ENCODE measurements at regions not wholly inside any gene's neighbourhood (a gene's known extent, or its start where the extent isn't known, plus 50 kb on each side); places are given as distances from the start of the nearest gene placed in this dataset.
"Not testable (repeated sequence)": the region's sequence is repeated elsewhere in the genome, so short reads cannot be mapped to it uniquely, and the experiment has no call there.

- CTCF ChIA-PET; POLR2A ChIA-PET; DNase-seq (ENCODE audit: low read depth, low spot score); H3K27me3 ChIP-seq (ENCODE audit: control insufficient read depth, insufficient read depth, low read length); H3K9me3 ChIP-seq (ENCODE audit: control insufficient read depth, insufficient read depth, low read depth, low read length); H3K4me1 ChIP-seq (ENCODE audit: control insufficient read depth, insufficient read depth, low read length); BruUV-seq (replicated peaks); intact Hi-C loops (cut with micrococcal nuclease; ENCODE audit: unreplicated experiment); in situ Hi-C loops (cut with HindIII; ENCODE audit: low pct_unique_long_range_greater_than_20kb, low sequenced_read_pairs); H3K36me3 ChIP-seq (ENCODE audit: control insufficient read depth, insufficient read depth, low read length); H3K27ac ChIP-seq (ENCODE audit: low read length); ATAC-seq; H3K4me3 ChIP-seq (ENCODE audit: low read depth in 2 of 2, low read length in 2 of 2): not testable (repeated sequence)
Measured at GRCh38 chr4:87919304-87919703, 56.2 kb upstream of the SPP1 start.

GRCh38 chr4:87919941-87920340 is 55.6 kb upstream of the SPP1 start:
- ChIA-PET POLR2A (no interaction called here), CTCF (no interaction called here)
- ATAC-seq, result no peak
- TF ChIP-seq SIN3A (IDR thresholded peaks at IDR 0.05; ENCODE audit: borderline replicate concordance, insufficient read depth, low read depth, low read length) (no peak), CTCF (IDR thresholded peaks at IDR 0.05) (no peak), TCF7L2 (IDR thresholded peaks at IDR 0.05; ENCODE audit: low read depth, low read length) (no peak), POLR2AphosphoS5 (IDR thresholded peaks at IDR 0.05; ENCODE audit: low read depth, low read length) (no peak)
- TF ChIP-seq, protein P1, sequence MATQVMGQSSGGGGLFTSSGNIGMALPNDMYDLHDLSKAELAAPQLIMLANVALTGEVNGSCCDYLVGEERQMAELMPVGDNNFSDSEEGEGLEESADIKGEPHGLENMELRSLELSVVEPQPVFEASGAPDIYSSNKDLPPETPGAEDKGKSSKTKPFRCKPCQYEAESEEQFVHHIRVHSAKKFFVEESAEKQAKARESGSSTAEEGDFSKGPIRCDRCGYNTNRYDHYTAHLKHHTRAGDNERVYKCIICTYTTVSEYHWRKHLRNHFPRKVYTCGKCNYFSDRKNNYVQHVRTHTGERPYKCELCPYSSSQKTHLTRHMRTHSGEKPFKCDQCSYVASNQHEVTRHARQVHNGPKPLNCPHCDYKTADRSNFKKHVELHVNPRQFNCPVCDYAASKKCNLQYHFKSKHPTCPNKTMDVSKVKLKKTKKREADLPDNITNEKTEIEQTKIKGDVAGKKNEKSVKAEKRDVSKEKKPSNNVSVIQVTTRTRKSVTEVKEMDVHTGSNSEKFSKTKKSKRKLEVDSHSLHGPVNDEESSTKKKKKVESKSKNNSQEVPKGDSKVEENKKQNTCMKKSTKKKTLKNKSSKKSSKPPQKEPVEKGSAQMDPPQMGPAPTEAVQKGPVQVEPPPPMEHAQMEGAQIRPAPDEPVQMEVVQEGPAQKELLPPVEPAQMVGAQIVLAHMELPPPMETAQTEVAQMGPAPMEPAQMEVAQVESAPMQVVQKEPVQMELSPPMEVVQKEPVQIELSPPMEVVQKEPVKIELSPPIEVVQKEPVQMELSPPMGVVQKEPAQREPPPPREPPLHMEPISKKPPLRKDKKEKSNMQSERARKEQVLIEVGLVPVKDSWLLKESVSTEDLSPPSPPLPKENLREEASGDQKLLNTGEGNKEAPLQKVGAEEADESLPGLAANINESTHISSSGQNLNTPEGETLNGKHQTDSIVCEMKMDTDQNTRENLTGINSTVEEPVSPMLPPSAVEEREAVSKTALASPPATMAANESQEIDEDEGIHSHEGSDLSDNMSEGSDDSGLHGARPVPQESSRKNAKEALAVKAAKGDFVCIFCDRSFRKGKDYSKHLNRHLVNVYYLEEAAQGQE (IDR thresholded peaks at IDR 0.05; ENCODE audit: insufficient read depth in 1 of 2, low read depth in 2 of 2, low read length in 1 of 2), result no peak
- Histone ChIP-seq H3K9me3 (ENCODE audit: control insufficient read depth, insufficient read depth, low read depth, low read length) (no peaks in the 10 kb centered on the region), H3K27me3 (ENCODE audit: control insufficient read depth, insufficient read depth, low read length) (no peaks in the 10 kb centered on the region), H3K4me3 (ENCODE audit: low read depth in 2 of 2, low read length in 2 of 2) (no peak overlapping the region), H3K27ac (ENCODE audit: low read length) (no peak overlapping the region), H3K4me1 (ENCODE audit: control insufficient read depth, insufficient read depth, low read length) (no peaks in the 10 kb centered on the region), H3K36me3 (ENCODE audit: control insufficient read depth, insufficient read depth, low read length) (no peaks in the 10 kb centered on the region)
- no peak for DNase-seq (ENCODE audit: low read depth, low spot score)
- intact Hi-C loops (cut with micrococcal nuclease; ENCODE audit: unreplicated experiment), result no loop called here
- no TSS peak for BruUV-seq (replicated peaks)
- in situ Hi-C loops (cut with HindIII; ENCODE audit: low pct_unique_long_range_greater_than_20kb, low sequenced_read_pairs), result no loop called here

GRCh38 chr4:87920478-87920877 is 55.0 kb upstream of the SPP1 start:
- Histone ChIP-seq H3K4me1 (ENCODE audit: control insufficient read depth, insufficient read depth, low read length) (no peaks in the 10 kb centered on the region), H3K9me3 (ENCODE audit: control insufficient read depth, insufficient read depth, low read depth, low read length) (no peaks in the 10 kb centered on the region), H3K36me3 (ENCODE audit: control insufficient read depth, insufficient read depth, low read length) (no peaks in the 10 kb centered on the region), H3K27ac (ENCODE audit: low read length) (no peak overlapping the region), H3K4me3 (ENCODE audit: low read depth in 2 of 2, low read length in 2 of 2) (no peak overlapping the region), H3K27me3 (ENCODE audit: control insufficient read depth, insufficient read depth, low read length) (no peaks in the 10 kb centered on the region)
- ATAC-seq (no peak), DNase-seq (ENCODE audit: low read depth, low spot score) (no peak)
- ChIA-PET CTCF (no interaction called here), POLR2A (no interaction called here)
- in situ Hi-C loops (cut with HindIII; ENCODE audit: low pct_unique_long_range_greater_than_20kb, low sequenced_read_pairs) (no loop called here), intact Hi-C loops (cut with micrococcal nuclease; ENCODE audit: unreplicated experiment) (no loop called here)
- TF ChIP-seq TCF7L2 (IDR thresholded peaks at IDR 0.05; ENCODE audit: low read depth, low read length) (no peak), POLR2AphosphoS5 (IDR thresholded peaks at IDR 0.05; ENCODE audit: low read depth, low read length) (no peak), CTCF (IDR thresholded peaks at IDR 0.05) (no peak), SIN3A (IDR thresholded peaks at IDR 0.05; ENCODE audit: borderline replicate concordance, insufficient read depth, low read depth, low read length) (no peak)
- TF ChIP-seq, protein P1 (IDR thresholded peaks at IDR 0.05; ENCODE audit: insufficient read depth in 1 of 2, low read depth in 2 of 2, low read length in 1 of 2), result no peak
- no TSS peak for BruUV-seq (replicated peaks)

All from Panc1 (cell line).